EH (cell line): ENCODE measurements at regions not wholly inside any gene's neighbourhood (a gene's known extent, or its start where the extent isn't known, plus 50 kb on each side); places are given as distances from the start of the nearest gene placed in this dataset.

Experiments used
- DNase-seq: peaks from one replicate; pipeline ENCODE4 v3.0.0-alpha.2; 2015; ENCODE audit warnings: low read depth

DNA sequence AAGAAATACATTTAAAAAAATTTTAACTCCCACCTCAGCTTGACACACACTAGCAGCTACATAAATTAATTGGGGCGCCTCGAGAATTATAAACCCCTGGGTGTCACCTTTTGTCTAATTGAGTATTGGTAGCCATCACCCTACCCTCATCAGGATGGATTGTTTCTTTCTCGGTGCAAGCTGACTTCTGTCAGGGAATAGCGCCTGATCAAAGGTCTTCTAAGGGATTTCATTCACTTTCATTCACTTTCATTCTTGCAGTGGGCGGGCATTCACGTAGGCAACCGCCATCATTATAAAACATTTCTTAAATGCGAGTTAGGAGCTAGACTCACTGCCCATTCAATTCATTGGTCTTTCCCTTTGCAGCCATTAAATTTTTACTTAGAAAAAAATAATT, 239.2 kb upstream of the SASH1 start:
- no peak for DNase-seq

DNA sequence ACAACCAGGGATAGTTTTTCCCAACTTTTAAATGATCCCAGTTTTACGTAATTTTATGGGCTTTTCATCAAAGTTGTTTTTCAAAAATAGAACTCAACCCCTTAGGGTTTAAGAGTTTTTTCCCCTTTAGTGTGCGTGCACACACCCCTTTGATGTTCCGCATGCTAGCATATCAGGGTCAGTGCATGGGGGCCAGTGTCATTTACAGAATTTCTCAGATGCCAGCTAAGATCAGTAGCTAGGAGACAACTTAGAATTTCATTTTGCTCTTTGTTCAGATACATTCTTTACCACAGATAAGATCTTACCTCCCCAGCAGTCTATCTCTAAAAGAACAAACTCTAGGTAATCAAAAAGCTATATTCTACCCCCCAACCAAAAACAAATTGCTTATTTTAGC, 238.5 kb upstream of the SASH1 start:
- no peak for DNase-seq

- no peak for DNase-seq
These were observed 236.9 kb upstream of the SASH1 start for GRCh38 chr6:148105695-148106094.

DNA sequence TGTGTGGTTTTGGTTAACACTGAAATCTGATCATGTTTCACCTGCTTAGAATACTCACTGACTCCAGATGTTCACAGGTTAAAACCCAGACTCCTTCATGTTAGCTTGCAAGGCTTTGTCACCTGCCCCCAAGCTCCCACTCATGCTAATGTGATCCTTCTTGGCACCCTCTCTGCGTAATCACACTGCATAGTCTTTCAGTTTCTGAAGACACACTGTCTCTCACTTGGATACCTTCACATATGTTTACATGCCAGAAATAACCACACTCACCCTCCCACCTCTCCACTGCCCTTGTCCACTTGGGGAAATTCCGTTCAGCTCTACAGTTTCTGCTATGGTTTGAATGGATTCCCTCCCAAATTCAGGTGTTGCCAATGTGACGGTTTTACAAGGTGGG, 234.7 kb upstream of the SASH1 start:
- DNase-seq: no peak

DNA sequence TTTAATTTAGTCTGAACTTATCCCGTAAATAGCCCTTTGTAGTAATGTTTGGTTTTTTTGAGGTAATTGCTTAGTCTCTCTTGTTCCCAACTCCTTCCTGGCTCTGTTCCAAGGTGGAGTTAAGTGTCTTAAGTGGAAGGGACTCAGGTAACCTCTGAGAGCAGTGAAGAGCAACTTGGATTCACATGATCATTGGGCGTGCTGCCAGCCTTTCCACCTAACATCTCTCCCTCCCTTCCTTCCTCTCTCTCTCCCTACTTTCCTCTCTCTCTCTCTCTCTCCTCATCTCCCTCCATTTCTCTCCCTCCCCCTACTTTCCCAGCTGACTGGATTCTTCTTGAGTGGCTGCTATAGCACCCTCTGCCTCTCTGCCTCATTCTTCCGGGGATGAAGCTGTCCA, 232.9 kb upstream of the SASH1 start:
- DNase-seq: no peak

- no peak for DNase-seq
These were observed 231.7 kb upstream of the SASH1 start for GRCh38 chr6:148110925-148111324.

DNA sequence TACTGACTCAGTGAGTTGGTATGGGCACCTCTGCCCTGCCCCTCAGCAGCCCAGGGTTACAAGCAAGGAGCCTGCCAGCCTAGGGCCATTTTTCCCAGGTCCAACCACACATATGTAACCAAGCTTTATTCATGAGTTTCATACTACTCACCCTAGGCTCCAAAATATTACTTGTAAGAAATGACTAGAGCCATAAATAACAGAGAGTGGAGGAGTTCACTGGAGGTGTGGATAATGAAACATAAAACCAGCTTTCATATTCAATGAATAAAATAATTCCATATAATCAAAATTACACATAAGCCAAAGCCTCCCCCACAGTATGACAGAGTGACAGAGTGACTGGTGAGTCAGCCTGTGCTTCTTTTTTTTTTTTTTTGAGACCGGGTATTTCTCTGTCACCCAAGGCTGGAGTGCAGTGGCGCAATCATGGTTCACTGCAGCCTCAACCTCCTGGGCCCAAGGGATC, 229.8 kb upstream of the SASH1 start:
- no peak for DNase-seq

- DNase-seq: no peak
These were observed 226.6 kb upstream of the SASH1 start for GRCh38 chr6:148116001-148116400.

- DNase-seq: no peak
These were observed 224.4 kb upstream of the SASH1 start for GRCh38 chr6:148118244-148118643.

- DNase-seq: peak; percentile 27
These were observed 214.5 kb upstream of the SASH1 start for GRCh38 chr6:148128014-148128730.

DNA sequence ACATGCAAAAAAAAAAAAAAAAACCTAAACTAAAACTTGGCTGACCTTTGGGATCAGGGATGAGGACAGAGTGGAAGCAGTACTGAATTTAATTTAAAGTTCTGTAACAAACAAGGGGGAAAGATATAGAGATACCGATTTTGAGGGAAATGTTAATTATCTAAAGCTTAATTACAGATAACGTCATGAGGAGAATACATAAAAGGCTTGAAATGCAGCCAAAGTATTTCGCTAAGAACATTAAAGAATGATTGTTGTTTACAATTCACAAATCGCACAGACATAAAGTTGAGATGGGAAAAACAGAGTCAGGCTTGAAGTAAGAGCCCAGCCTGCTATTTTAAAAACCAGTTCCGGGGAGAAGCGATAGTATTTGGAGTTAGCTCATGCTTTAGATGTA, 208.0 kb upstream of the SASH1 start:
- no peak for DNase-seq

- no peak for DNase-seq
These were observed 206.1 kb upstream of the SASH1 start for GRCh38 chr6:148136586-148136985.

- no peak for DNase-seq
These were observed 205.0 kb upstream of the SASH1 start for GRCh38 chr6:148137652-148138051.

DNA sequence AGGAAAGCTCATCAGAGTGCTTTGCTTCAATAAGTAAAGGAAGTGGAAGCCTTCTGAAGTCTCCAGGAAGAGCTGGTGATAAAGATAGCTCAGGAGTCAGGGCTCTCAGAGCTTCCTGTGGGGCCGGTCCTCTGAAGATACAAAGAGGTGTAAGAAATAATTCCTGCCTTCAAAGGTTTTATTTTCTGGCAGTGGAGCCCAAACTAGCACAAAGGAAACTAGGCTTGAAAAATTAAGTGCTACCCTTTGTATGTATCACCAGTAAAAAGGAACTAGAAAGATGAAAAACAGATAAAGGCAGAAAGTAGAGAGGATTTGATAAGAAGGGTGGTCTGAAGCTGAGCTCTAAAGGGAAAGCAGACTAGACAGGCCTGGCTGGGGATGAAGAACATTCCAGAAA, 204.1 kb upstream of the SASH1 start:
- DNase-seq: no peak

DNA sequence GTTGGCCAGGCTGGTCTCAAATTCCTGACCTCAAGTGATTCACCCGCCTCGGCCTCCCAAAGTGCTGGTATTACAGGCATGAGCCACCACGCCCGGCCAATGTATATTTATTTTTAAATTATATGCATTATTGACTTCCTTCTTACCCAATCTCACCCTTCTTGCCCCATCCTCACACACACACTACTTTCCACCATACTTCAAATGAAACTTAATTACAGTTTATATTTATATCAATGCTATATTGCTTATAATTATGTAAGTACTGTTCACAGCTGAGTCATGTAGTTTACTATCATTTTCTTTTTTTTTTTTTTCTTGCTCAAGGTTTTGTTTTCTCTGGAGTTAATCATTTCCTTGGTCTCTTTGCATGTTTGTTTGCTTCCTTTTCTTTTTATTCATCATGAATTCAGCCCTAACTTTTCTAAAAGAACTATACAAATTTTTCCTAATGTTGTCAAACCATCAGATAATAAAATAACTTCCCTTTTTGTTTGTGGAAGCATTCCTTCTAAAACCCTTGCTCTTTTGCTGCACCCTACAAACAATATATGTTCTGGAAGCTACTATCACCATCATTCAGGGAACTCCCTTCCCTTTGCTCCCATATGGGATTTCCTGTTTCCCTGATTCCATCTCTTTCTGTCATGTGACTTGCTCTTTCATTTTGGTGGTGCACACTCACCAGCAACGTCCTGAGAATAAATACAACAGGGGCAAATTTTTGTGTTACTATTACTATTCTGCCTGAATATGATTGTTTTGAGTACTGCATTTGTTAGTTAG, 201.7 kb upstream of the SASH1 start:
- peak; percentile 40 for DNase-seq

GRCh38 chr6:148142821-148143220, 199.8 kb upstream of the SASH1 start:
- DNase-seq: no peak

DNA sequence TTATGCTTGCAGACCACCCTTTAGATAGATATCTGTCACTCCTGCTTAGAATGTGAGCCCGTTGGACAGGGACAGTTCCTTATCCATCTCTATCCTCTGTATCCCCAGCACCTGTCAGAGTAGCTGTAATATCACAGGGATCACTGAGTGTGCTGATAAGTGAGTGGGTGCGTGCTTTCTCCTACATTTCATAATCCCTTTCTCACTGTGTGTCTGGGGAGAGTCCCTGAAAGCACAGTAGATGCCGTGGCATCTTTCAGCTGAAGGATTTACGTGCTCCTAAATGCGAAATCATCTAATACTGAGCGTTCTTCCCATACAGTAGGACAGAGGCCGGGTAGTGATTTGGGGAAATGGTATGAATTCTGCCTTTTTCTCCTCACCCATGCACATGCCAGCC, 198.9 kb upstream of the SASH1 start:
- DNase-seq: no peak

DNA sequence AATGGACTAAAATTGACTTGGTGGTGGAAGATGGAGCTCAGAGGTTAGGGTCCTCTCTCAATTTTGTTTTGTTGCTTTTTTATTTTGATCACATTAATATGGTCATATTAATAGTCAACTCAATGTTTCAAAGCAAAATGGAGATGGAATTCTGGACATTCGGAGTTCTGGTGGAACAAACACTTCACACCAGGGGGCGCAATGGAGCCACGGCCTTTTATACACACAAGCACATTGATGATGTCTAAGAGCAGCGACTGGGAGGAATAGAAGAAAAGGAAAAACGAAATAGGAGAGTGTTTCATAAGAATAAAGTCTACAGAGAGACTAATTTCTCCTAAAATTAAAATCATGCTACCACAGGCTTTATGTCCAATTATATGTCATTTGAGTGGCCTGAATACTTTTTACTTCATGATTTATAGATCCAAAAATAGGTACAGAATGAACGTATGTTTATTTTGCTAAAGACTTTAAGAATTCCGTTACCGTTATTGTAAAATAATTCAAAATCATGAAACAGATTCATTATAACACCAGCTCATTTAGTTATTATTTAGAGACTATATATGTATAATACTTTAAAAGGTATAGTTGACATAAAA, 197.6 kb upstream of the SASH1 start:
- peak; percentile 70 for DNase-seq

- DNase-seq: peak; percentile 26
These were observed 195.7 kb upstream of the SASH1 start for GRCh38 chr6:148146717-148147462.

GRCh38 chr6:148147463-148147830, 195.2 kb upstream of the SASH1 start:
- DNase-seq: no peak

DNA sequence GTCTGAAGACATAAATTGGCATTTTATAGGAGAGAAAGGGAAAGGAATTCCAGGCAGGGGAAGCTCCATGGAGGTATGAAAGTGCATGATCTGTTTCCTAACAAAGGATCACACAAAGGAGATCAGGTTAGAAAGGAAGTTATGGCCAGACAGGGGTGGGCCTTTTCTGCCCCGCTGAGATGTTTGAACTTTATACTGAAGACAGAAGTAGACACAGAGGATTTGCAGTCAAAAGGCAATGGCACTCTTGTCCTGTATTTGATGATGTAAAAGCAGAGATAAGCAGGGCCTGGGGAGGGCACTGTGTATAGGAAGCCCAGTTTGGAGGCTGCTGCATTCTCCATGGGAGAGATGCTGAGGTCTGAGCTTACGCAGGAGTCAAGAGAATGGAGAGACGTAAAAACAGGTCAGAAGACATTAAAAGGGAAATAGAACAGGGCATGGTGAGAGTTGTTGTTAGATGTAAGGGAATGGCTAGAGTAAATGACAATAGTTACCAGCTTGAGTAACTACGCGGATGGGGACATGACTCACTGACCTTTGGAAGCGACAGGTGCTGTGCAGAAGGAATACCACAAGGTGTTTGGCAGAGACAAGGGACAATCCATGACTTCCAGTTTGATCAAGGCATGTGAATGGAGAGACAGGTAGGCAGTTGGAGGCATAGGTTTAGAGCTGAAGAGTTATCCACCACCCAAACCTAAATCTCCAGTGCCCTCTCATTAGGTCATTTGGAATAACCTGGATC, 190.6 kb upstream of the SASH1 start:
- no peak for DNase-seq

DNA sequence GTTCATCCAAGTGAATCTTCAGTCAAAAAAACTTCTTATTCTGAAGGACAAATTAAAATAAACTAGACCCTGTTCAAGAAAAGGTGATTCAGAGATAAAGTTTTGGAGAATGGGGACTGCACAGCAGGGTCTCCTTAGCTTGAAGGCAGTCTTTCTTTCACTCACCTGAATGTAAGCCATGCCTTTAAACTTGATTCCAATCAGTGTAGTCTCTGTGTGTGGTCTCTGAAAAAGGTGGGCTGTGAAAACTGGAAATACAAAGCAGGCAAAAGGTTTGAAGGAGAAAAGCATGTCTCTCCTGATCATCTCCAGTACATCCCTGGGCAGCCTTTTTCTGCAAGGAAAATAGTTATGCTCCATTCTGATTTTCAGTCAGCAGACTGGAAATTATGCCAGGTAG, 188.0 kb upstream of the SASH1 start:
- DNase-seq: no peak
